G401 (cell line): ENCODE measurements at regions not wholly inside any gene's neighbourhood (a gene's known extent, or its start where the extent isn't known, plus 50 kb on each side); places are given as distances from the start of the nearest gene placed in this dataset.

Experiments
- DNase-seq: peaks from one replicate; pipeline ENCODE4 v3.0.0-alpha.2; 2015; ENCODE audit warnings: low spot score
- in situ Hi-C: cut with HindIII; loops from 2 replicates; pipeline ENCODE4 v1.10.0; 2016; ENCODE audit warnings: low sequenced_read_pairs, mixed read lengths

GRCh38 chr6:56005426-56005825 lies 130.0 kb upstream of the BMP5 start:
- in situ Hi-C loops: no loop called here
- DNase-seq: no peak

GRCh38 chr6:56004426-56004825 lies 129.0 kb upstream of the BMP5 start:
- in situ Hi-C loops: no loop called here

DNA sequence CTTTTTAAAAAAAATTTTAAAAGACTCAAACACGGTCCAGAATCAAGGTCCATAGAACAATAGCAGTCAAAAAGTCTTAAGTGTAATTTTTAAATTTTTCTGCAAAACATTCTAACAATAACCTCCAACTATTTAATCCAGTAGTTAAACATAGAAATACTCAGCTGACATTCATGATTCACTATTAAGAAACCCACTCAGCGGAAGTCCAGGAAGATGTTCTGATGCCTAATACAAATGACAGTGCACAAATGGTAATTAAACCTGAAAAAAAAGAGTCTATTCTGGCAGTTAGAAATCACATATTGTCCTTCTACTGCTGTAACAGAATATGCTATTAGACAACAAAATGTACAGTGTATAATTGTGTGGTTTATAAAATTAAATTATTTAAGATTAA lies 128.2 kb upstream of the BMP5 start:
- DNase-seq: no peak
- in situ Hi-C loops: no loop called here

More at GRCh38 chr6:56004426-56004825, 129.0 kb upstream of the BMP5 start:
- DNase-seq: no peak

- no peak for DNase-seq
- in situ Hi-C loops: no loop called here
Observed at GRCh38 chr6:56002336-56002735, 126.9 kb upstream of the BMP5 start.

- DNase-seq: no peak
- in situ Hi-C loops: no loop called here
Observed at GRCh38 chr6:55998576-55998975, 123.2 kb upstream of the BMP5 start.

GRCh38 chr6:55997223-55997874 lies 122.0 kb upstream of the BMP5 start:
- in situ Hi-C loops: no loop called here

DNA sequence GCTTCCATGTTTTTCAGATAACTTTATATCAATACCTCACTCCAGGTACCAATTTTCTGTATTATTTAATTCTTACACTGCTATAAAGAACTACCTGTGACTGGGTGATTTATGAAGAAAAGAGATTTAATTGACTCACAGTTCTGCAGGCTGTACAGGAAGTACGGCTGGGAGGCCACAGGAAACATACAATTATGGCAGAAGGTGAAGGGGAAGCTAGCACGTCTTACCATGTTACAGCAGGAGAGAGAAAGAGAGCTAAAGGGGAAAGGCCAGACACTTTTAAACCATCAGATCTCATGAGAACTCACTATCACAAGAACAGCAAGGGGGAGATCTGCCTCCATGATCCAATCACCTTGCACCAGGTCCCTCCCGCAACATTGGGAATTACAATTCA lies 119.1 kb upstream of the BMP5 start:
- no peak for DNase-seq
- in situ Hi-C loops: no loop called here

More at GRCh38 chr6:55997223-55997874, 122.0 kb upstream of the BMP5 start:
- no peak for DNase-seq

DNA sequence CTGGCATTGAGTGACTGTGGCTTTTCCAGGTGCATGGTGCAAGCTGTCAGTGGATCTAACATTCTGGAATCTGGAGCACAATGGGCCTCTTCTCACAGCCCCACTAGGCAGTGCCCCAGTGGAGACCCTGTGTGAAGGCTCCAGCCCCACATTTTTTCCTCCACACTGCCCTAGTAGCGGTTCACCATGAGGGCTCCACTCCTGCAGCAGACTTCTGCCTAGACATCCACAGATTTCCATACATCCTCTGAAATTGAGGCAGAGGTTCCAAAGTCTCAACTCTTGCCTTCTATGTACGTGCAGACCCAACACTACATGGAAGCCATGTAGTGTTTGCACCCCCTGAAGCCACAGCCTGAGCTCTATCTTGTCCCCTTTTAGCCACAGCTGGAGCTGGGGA lies 118.0 kb upstream of the BMP5 start:
- in situ Hi-C loops: no loop called here
- no peak for DNase-seq

GRCh38 chr6:55992546-55992945 lies 117.2 kb upstream of the BMP5 start:
- in situ Hi-C loops: no loop called here
- no peak for DNase-seq

DNA sequence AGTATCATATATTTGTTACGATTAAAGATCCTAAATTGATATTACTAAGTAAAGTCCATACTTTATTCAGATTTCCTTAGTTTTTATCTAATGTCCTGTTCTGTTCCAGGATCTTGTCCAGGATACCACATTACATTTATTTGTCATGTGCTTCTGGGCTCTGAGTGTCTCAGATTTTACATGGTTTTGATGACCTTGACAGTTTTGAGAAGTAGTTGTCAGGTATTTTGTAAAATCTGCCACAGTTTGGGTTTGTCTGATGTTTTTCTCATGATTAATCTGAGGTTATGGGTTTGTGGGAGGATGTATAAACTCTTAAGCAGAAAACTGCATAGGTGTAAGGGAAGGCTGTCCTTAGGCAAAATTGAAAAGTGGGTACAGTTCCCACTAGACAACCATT lies 109.9 kb upstream of the BMP5 start:
- no peak for DNase-seq
- in situ Hi-C loops: no loop called here

DNA sequence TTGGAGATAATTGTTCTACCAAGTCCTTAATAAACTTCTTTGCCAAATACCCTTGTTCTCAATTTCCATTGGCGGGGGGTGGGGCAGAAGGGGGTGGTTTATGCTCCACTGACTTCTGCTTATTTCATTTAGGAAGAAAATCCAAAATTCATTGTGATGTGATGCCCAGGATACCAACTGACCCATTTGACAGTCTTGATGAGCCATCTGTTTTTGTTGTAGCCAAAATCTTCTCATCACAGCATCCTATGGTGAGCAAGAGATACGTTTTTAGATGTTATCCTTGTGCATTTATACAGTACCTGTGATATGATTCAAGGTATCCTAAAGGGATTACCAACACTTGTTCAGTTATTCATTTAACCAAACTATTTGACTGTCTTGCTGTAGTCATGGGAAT lies 108.5 kb upstream of the BMP5 start:
- DNase-seq: peak; percentile 76
- in situ Hi-C loops: no loop called here

GRCh38 chr6:55981660-55982059 lies 106.3 kb upstream of the BMP5 start:
- DNase-seq: no peak
- in situ Hi-C loops: no loop called here

GRCh38 chr6:55980627-55981211 lies 105.3 kb upstream of the BMP5 start:
- DNase-seq: peak; percentile 62
- in situ Hi-C loops: no loop called here

GRCh38 chr6:55979526-55979925 lies 104.1 kb upstream of the BMP5 start:
- no peak for DNase-seq
- in situ Hi-C loops: no loop called here

DNA sequence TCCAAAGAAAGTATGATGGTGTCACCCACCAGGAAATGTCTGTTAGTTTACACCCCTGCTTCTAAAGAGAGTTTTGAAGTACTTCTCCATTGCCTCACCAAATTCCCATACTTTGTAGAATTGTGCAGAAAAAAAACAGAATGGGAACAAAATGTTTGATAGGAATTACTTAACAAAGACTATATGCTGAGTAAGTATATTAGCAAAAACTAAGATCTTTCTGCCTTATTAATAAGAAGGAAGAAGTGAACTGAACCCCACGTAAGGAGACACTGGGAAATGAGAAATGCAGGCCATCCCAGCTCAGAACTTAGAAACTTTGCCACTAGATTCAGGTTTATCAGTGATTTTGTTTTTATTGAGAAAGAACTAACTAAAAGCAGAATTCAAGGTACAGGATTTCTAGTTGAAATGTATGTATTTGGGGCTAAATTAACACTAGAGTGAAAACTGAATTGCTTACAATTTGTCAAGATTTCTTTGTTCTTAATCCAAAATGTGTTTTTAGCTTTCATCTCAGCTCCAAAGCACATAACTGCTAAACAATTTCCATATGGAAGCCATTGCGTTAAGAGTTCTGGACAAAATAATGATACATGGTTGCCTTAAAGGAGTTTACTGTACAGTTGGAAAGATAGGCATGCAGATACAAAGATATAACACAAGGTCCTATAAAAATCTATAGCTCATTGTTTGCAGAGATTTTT lies 102.7 kb upstream of the BMP5 start:
- no peak for DNase-seq
- in situ Hi-C loops: no loop called here

GRCh38 chr6:55974688-55975087 lies 99.3 kb upstream of the BMP5 start:
- DNase-seq: no peak
- in situ Hi-C loops: no loop called here

DNA sequence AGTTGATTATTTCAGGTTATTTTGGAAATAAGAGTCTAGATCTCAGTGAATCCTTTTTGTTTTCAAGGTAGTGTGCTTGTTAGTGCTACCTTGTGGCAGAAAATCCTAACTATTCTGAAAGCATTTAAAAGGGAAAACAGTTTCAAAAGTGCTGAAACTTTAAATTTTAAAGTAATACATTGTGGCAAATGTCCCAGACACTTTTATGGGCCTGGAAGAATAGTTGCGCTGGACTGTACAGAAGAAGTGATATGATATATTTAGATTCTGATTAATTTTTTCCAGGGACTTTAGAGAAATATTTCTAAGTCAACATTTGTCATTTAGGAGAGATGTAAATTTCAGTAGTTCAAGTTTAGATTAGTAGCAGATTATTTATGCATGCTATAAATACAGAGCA lies 96.7 kb upstream of the BMP5 start:
- DNase-seq: no peak
- in situ Hi-C loops: no loop called here

DNA sequence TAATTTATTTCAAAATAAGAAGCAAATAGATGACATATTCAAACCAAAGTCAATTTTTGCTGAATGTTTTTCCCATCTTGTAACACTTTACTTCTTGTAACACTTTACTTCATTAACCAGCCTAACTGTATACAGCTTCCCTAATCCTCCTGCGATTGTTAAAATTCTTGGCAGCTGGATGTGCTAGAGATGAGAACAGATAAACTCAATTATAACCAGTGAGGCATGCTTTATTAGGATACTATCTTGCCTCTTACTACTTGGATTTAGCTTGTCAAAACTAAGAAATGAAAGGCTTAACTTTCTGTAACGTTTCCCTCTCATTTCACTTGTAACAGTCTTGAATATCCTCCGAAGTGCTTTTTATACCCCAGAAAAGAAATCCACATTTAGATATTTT lies 94.1 kb upstream of the BMP5 start:
- no peak for DNase-seq
- in situ Hi-C loops: no loop called here

DNA sequence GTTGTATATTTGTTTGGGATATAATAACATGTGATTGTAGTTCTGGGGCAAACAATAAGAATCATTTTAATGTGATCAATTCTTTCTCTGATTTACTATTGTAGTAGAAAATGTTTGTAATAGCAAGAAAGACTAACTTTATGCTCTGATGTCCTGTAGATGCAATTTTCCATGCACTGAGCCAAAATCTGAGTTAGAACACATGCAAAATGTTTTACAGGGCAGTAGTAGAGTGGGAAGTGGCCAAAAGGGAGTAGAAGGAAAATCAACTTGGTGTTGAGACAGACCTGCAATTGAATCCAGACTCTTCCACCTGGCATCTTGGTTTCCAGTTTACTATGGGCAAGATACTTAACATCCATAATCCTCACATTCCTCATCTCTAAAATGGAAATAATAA lies 93.5 kb upstream of the BMP5 start:
- DNase-seq: no peak
- in situ Hi-C loops: no loop called here

- in situ Hi-C loops: no loop called here
Observed at GRCh38 chr6:55964136-55964535, 88.7 kb upstream of the BMP5 start.

DNA sequence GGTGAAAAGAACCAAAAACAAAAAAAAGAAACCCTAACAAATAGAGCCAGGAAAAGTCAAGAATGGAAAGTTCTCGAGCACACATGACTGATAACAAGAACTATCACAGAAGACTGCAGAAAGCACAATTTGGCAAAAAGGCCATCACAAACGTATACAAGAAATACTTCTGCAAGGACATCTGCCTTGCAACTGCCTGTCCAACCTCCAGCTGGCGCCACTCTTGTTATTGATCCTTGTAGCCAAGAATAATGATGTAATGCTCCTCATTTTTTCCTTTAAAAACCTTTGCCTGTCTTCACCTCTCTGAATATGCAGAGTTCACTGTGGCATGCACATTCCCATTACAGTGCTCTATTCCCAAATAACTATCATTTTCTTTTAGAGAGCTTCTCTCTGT lies 87.9 kb upstream of the BMP5 start:
- in situ Hi-C loops: no loop called here
- no peak for DNase-seq

More at GRCh38 chr6:55964136-55964535, 88.7 kb upstream of the BMP5 start:
- DNase-seq: peak; percentile 92
